Limb (tissue), 2 donors: ENCODE measurements at regions not wholly inside any gene's neighbourhood (a gene's known extent, or its start where the extent isn't known, plus 50 kb on each side); places are given as distances from the start of the nearest gene placed in this dataset.
"Not testable (repeated sequence)": the region's sequence is repeated elsewhere in the genome, so short reads cannot be mapped to it uniquely, and the experiment has no call there.

ENCODE experiments used
- DNase-seq, 2 donors: peaks; one replicate each; pipeline ENCODE4 v3.0.0-alpha.2; 2016; ENCODE audit errors: extremely low spot score in 2 of 2

DNA sequence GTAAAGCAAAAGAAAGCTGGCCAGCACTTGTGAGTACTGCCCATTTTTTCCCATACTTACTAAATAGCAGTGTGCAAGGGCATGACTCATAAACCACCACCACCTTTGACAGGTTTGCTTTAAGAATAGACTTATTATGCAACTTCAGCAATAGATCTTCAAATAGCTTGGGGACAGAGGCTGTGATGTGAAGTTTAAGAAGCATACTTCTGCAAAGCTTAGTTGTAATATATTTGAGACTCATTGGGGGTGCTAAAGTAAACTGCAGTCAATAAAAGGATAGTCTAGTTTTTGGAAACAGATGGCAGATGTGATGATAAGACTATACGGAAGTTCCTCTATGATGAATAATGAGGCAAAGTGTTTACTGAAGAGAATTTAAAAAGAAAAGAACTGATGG, 210.0 kb downstream of the PLA2G4A start:
- no peak for DNase-seq

DNA sequence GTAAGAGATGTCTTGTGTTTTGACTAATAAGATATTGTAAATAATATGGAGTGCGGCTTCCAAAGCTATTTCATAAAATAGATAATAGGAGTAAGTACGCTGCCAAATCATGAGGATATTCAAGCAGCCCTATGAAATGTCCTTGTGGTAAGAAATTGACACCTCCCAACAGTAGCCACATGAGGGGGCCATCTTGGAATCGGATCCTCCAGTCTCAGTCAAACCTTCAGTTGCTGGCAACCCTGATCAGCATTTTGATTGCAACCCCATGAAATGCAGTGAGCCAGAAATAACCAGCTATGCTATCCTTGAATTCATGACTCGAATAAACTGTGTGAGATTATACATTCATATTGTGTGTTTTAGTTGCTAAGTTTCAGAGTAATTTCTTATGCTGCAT, 212.4 kb downstream of the PLA2G4A start:
- no peak for DNase-seq

DNA sequence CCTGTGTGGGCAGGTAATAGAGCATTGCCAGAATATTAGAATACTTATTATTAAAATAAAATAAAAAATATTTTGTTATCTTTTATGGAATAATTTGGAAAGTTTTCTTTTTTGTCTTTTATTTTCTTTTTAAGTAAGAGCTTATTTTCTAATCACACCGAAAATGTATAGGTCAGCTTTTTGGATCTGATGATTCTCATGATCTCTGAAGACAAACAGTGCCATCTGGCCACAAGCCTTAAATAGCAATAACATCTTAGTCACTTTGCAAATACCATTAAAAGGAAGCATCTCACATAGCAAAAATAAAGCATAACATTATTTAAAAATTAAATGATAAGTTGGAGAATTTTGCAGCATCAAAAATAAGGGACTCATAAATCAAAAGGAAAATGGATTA, 213.8 kb downstream of the PLA2G4A start:
- DNase-seq, result no peak

DNA sequence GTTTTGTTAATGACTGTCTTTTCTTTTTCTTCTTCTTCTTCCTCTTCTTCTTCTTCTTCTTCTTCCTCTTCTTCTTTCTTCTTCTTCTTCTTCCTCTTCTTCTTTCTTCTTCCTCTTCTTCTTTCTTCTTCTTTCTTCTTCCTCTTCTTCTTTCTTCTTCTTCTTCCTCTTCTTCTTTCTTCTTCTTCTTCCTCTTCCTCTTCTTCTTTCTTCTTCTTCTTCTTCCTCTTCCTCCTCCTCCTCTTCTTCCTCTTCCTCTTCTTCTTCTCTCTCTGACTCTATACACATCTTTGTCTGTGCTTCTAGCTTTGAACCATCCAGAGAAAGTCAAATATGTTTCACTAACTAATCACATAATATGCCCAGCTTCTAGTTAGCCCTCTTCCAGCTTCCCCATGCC, 214.7 kb downstream of the PLA2G4A start:
- not testable (repeated sequence) for DNase-seq

DNA sequence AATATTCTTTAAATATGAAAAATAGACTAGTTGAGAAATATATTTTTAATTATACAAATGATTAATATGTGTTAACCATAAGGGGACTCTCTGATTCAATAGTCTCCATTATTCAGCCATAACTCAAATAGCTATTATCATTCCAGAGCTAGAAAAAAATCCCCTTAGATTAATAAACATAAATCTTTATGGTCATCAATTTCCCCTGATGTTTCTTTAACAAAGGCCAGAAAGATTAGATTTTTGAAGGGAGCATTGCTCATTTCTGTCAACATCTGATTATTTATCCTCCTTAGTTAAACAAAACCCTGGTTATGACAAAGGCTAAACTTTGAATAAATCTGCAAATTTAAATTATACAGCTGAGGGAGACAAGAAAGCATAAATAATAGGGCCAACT, 215.7 kb downstream of the PLA2G4A start:
- no peak for DNase-seq

GRCh38 chr1:187045371-187045770, 216.6 kb downstream of the PLA2G4A start:
- DNase-seq, result no peak

DNA sequence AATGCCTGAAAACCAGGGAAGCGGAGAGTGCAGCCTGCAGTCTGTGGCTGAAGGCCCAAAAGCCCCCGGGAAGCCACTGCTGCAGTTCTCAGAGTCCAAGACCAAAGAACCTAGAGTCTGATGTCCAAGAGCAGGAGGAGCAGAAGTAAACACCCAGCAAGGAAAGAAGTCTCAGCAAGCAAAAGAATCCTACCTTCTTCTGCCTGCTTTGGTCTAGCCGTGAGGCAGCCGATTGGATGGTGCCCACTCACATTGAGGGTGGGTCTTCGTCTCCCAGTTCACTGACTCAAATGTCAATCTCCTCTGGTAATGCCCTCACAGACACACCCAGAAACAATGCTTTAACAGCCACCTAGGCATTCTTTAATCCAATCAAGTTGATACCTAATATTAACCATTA, 217.5 kb downstream of the PLA2G4A start:
- no peak for DNase-seq

DNA sequence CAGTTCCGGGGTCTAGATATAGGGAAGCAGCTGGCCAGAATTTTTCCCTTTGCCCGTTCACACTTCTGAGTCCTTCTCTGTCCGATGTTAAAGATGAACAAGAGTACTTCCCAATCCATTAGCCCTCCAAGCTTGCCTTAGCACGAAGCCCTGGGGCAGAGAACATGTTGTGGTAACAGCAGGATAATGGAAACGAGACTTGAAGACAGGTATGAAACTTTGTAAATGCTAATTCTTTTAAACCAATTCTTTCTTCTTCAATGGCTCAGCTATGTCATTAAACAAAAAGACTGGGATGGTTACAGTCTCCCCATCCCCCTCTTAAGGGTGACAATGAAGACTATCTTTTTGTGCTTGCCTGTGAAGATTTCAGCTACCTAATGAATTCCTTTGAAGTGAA, 218.5 kb downstream of the PLA2G4A start:
- no peak for DNase-seq

- peak in 1 of 2 donors; percentile 35 for DNase-seq
These were observed 223.0 kb downstream of the PLA2G4A start for GRCh38 chr1:187051618-187052232.

DNA sequence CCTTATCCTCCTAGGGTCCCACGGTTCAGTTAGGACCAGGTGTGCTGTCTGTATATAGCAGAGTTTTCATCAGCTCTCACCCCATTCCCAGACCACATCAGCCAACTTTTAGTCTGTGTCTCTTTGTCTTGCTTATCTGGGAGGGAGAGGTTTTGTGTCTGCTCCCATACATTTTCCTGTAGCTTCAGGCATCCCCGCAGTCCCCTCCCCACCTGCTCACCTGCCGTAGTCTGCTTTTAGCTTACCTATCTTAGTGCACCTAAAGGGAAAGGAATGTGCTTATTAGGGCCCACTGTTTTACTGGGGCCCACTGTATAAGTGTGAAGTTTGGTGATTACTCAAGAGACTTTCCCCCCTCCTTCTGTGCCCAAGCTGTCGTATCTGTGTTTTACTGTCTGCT, 225.1 kb downstream of the PLA2G4A start:
- no peak for DNase-seq

DNA sequence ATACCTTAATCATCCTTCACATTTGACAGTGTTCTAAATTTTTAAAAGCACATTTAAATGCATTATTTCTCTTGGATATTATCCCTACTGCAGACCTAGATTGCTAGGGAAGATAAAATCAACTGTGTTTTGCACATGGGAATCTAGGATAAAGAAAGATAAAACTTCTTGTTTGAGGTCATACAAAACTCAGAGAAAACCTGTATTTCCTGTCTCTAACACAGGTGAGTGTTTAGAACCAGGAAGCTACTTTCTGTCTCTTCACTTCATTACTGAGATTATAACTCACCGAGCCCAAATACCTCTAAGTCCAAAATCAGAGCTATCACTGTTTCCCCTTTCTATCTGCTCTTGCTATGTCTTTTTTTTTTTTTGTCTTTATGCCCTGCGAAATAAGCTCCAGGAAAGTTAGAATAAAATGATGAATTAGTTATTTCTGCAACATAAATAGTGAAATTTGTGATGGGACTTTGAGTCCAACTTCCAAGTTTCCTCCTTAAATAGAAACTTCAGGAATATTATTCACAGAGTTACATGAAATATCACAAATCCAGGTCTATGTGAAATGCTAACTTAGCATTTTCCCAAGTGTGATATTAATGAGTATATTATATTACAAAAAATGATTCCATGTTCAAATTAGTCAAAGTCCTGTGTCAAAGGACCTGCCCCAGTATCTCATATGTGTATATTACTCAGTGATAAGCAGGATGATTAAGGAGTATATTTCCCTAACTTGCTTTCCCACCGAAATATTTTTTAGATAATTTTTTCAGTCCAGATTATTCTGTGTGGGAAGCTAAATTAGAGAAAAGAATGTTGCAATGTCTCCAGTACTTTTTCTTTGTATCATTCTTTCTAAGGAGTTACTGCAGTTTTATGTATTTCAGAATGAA, 226.4 kb downstream of the PLA2G4A start:
- no peak for DNase-seq

DNA sequence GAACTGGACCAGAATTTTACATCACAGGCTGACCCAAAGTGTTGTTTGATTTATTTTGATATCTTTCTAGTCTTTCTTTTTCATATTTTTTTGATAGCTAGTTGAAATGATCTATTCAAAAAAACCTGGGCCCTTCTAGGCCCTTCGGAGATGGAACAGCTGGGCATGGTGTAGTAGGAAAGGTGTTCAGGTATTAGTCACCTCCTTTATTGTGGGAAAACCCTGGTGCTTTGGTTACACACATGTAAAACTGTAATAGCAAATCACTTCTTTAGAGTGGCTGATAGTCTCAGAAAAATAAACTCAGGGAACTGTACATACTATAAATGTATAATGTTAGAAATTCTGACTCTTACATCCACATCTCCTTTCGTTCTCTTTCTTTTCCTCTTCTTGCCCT, 234.5 kb downstream of the PLA2G4A start:
- DNase-seq, result no peak

- DNase-seq, result no peak
These were observed 238.4 kb downstream of the PLA2G4A start for GRCh38 chr1:187067160-187067559.

- no peak for DNase-seq
These were observed 241.3 kb downstream of the PLA2G4A start for GRCh38 chr1:187070076-187070475.

DNA sequence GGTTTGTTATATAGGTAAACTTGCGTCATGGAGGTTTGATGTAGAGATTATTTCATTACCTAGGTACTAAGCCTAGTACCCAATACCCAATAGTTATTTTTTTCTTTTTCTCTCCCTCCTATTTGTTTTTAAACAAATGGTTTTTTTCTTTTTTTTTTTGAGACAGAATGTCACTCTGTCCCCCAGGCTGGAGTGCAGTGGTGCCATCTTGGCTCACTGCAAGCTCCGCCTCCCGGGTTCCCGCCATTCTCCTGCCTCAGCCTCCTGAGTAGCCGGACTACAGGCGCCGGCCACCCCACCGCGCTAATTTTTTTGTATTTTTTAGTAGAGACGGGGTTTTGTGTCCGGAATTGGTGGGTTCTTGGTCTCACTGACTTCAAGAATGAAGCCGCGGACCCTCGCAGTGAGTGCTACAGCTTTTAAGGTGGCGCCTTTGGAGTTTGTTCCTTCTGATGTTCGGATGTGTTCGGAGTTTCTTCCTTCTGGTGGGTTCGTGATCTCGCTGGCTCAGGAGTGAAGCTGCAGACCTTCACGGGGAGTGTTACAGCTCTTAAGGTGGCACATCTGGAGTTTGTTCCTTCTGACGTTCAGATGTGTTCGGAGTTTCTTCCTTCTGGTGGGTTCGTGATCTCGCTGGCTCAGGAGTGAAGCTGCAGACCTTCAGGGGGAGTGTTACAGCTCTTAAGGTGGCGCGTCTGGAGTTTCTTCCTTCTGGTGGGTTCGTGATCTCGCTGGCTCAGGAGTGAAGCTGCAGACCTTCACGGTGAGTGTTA, 243.7 kb downstream of the PLA2G4A start:
- DNase-seq, result not testable (repeated sequence)

DNA sequence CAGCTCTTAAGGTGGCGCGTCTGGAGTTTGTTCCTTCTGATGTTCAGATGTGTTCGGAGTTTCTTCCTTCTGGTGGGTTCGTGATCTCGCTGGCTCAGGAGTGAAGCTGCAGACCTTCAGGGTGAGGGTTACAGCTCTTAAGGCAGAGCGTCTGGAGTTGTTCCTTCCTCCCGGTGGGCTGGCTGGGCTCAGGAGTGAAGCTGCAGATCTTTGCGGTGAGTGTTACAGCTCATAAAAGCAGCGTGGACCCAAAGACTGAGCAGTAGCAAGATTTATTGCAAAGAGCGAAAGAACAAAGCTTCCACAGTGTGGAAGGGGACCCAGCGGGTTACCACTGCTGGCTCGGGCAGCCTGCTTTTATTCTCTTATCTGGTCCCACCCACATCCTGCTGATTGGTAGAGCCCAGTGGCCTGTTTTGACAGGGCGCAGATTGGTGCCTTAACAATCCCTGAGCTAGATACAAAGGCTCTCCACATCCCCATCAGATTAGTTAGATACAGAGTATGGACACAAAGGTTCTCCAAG, 244.3 kb downstream of the PLA2G4A start:
- DNase-seq, result not testable (repeated sequence)

DNA sequence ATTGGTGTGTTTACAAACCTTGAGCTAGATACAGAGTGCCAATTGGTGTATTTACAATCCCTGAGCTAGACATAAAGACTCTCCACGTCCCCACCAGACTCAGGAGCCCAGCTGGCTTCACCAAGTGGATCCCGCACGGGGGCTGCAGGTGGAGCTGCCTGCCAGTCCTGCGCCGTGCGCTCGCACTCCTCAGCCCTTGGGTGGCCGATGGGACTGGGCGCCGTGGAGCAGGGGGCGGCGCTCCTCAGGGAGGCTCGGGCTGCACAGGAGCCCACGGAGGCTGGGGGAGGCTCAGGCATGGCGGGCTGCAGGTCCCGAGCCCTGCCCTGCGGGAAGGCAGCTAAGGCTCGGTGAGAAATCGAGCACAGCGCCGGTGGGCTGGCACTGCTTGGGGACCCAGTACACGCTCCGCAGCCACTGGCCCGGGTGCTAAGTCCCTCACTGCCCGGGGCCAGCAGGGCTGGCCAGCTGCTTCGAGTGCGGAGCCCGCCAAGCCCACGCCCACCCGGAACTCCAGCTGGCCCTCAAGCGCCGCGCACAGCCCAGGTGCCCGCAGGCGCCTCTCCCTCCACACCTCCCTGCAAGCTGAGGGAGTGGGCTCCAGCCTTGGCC, 245.0 kb downstream of the PLA2G4A start:
- not testable (repeated sequence) for DNase-seq

GRCh38 chr1:187074445-187075048, 245.8 kb downstream of the PLA2G4A start:
- DNase-seq, result no peak

- DNase-seq, result no peak
These were observed 248.2 kb downstream of the PLA2G4A start for GRCh38 chr1:187076922-187077321.

- no peak for DNase-seq
These were observed 249.6 kb downstream of the PLA2G4A start for GRCh38 chr1:187078321-187078720.

DNA sequence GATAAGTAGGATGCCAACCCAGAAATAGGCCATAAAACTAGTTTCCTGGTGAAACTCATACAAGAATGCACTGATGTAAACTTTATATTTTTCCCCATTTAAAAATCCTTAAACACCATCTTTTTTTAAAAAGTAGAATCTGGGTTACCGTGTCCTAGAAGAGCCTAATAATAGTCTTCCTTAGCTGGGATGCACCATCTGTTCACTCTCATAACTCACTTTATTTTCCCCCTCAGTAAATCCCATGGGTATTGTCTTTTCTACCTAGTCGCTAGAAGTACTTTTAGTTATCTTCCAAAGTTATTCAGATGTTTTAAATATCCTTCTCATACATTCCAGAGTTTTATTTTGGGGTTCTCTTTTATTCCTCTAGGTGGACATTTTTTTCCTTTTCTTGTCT, 250.2 kb downstream of the PLA2G4A start:
- DNase-seq, result no peak
